Left colon (tissue), 2 donors: ENCODE measurements at regions not wholly inside any gene's neighbourhood (a gene's known extent, or its start where the extent isn't known, plus 50 kb on each side); places are given as distances from the start of the nearest gene placed in this dataset.
A peak's percentile ranks its signal among the peaks of the same experiment; 100 is the strongest.

Experiments used
- ATAC-seq: fragments of 200-7000 bp; cut with Tn5 transposase; one replicate; pipeline ENCODE4 v1.9.1; 2020; ENCODE audit warnings: mild to moderate bottlenecking, moderate library complexity
- DNase-seq, 2 donors: peaks; one replicate each; pipeline ENCODE4 v3.0.0-alpha.2; 2020
- intact Hi-C, 2 donors: fragments of 100-400 bp; cut with DNase I in 1 of 2; cut with micrococcal nuclease in 1 of 2; formaldehyde crosslinking; loops; one replicate each; pipeline versions ENCODE4 v1.11.2 to v1.14.0; 2022; cut with DNase I, micrococcal nuclease
- donor health status: DM: no; HTN: no; CAD: no.
- donor health status: DM: yes; HTN: yes; CAD: no.

DNA sequence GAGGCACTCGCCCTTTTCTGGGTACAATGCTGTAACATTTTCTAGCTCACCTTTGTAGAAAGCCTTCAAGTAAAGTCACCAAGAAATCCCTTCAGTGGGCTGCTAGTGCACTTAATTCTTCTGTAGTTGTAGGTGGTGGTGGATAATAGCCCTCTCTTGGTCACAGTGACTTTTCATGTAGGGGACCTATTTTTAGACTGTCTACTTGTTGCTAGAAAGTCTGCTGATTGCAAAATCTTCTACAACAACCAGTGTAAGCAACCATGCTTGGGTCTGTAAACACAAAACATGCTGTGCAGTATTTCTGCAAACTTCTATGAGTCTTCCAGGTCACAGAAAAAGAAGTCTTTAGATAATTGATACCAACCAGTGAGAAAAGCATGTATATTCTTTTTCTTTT lies 55.6 kb downstream of the PBDC1 start:
- intact Hi-C loops, result no loop called here
- DNase-seq (no peak), ATAC-seq (no peak)

DNA sequence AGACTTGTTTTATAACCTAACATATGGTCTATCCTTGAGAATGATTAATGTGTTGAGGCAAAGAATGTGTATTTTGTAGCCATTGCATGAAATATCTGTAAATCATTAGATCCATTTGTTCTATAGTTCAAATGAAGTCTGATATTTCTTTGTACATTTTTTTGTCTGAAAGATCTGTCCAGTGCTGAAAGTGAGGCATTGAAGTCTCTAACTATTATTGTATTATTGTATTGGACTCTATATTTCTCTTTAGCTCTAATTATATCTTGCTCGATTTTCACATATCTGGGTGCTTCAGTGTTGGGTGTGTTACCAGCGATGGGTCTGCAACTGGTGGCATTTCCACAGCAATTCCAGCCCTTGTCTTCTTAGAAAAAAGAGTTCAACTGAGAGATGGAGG lies 76.0 kb downstream of the PBDC1 start:
- intact Hi-C loops, result no loop called here
- no peak for ATAC-seq
- DNase-seq, result no peak

DNA sequence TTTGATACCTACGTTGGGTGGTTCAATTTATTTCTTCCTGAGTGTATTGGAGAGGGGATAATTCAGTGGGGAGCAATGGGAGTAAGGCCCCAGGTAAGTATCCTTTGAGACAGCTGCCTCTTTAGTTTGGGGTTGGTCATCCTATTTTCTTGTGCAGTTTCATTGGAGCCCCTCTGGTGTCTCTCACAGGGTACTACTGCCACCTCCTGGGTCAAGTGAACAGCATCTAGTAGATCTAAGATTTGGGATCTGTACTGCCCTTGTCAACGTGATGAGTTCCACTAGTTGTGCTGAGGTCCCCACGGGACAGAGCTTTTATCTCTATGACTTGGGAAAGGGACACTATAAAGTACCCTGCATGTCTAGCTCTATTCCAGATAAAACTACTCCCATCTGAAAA lies 80.6 kb downstream of the PBDC1 start:
- DNase-seq, result peak in 1 of 2 donors; percentile 12
- intact Hi-C loops, result no loop called here
- peak; percentile 68 for ATAC-seq

DNA sequence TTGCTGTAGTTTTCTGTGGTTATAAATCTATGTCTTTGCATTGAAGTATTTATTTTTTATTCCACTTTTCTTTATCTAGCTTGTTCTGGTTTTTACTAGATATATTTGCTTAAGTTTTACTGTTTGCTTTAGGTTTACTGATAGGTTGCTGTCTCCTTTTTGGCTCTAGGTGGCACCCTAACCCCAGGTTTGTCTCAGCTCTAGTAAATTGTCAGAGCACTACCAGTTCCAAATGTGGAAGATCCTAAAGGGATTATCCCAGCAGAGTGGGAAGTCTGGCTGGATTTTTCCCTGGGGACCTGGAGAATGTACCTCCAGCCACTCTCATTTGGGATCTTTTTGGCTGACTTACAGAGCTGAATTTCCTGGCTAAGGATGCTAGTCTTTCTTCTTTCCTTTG lies 106.1 kb downstream of the PBDC1 start:
- intact Hi-C loops, result no loop called here
- DNase-seq, result peak in 1 of 2 donors; percentile 24
- ATAC-seq, result peak; percentile 77
